HG03378 (cell line): ENCODE measurements at regions not wholly inside any gene's neighbourhood (a gene's known extent, or its start where the extent isn't known, plus 50 kb on each side); places are given as distances from the start of the nearest gene placed in this dataset.
"Not testable (repeated sequence)": the region's sequence is repeated elsewhere in the genome, so short reads cannot be mapped to it uniquely, and the experiment has no call there.

Experiments
- ATAC-seq: cut with Tn5 transposase; IDR thresholded peaks from one replicate; pipeline ENCODE4 v1.9.1; 2021; ENCODE audit warnings: mild to moderate bottlenecking, moderate library complexity; ENCODE audit not compliant: unreplicated experiment

DNA sequence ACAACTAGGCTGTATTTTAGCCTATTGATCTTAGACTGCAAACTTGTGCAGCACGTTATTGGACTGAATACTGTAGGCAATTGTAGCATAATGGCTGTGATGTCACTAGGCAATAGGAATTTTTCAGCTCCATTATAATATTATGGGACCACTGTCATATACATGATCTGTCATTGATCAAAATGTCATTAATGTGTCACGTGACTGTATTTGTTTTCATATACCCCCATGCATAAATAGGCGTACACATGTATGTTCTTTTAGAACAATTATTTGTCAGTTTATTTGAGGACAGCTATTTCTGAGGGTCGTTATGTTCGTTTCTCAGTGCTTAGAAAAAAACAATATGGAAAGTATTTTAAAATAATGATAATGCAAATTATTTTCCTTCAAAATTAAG is 111.9 kb upstream of the CDH2 start:
- ATAC-seq = no peak

DNA sequence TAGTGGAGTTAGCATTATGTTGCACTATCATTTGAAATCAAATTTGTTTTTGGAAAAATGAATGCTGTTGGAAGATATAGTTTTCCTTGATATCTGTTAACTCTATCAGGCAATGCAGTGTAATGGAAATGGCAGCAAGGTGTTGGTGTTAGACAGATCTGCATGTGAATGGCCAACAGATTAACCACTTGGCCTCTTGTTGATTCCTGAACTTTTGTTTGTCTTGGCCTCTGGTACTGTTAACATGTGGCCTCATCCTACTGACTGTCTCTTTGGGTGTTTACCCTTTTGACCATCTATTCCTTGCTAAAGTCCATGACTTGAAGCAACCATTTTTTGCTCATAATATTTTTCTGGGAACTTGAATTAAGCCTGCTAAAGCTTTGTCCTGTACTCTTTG is 110.2 kb upstream of the CDH2 start:
- ATAC-seq = no peak

DNA sequence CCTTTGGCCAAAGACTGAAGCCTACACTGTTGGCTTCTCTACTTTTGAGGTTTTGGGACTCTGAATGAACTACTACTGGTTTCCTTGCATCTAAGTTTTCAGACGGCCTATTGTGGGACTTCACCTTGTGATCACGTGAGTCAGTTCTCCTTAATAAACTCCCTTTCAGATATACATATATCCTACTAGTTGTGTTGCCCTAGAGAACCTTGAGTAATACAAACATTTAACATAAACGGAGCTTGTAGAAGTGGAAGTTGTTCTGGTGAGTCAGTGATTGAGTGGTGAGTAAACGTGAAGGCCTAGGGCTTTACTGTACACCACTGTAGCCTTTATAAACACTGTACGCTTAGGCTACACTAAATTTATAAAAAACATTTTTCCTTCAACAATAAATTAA is 107.2 kb upstream of the CDH2 start:
- ATAC-seq = no peak

DNA sequence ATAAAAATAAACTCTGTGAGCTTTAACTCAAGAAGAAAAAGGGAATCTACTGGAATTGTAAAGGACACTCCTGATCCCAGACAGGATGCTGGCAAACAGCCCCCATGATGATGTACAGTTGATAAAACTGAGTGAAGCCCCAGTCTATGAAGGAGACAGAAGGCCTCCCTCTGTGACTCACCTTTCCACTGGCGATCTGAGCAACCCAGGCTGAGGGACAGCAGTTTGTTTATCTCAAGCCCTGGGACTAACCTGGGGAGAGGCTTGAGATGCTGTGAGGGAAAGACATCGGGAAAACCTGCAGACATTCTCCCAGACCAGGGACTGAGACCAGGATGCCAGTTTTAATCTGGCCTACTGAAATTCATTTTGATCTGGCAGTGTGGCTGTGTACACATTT is 104.5 kb upstream of the CDH2 start:
- ATAC-seq = no peak

DNA sequence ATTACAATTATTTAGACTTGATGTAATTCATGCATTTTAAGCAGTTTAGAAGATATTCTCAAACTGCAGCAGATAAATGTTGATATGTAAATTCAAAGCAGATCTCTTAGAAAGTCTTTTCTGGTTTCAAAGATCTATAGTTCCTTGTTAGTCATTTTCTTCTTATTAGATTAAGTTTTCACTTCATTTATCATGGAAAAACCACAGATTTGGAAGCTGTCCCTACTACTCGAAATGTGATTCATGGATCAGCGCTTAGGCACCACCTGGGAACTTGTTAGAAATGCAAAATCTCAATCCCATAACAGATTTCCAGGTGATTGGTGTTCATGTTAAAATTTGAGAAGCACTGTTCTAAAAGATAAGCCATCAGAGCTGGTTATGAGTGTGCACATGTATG is 92.8 kb upstream of the CDH2 start:
- no peak for ATAC-seq

DNA sequence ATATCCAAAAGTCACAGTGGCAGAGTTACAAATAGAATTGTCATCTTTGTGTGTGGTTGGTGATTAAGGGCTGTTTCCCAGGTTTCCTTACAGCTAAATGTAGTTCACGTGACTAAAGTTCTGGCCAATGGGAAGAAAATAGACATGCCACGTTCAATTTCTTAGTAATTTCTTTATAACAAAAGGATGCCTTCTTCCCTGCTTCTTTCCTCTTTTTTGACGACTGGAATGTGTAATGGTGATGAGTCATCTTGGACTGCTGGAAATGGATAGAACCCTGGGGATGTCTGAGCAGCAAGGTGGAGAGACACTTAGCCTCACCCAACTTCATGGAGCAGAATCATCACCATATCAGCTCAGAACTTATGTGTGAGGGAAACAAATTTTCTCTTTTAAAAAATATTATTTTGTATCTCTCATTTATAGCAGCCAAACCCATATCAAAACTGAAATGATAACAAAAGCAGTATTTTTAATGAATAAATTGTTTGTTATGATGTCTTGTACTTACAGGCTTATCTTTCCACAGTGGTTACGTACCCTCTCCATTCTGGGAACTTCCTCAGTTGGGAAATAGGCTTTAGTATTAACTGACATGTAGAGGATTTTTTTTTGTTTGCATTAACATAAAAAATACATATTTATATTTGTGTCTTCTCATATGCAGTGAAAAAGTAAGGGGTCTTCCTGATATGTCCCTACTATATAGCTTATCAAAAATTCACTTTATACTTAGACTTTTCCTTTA is 91.1 kb upstream of the CDH2 start:
- ATAC-seq = no peak

DNA sequence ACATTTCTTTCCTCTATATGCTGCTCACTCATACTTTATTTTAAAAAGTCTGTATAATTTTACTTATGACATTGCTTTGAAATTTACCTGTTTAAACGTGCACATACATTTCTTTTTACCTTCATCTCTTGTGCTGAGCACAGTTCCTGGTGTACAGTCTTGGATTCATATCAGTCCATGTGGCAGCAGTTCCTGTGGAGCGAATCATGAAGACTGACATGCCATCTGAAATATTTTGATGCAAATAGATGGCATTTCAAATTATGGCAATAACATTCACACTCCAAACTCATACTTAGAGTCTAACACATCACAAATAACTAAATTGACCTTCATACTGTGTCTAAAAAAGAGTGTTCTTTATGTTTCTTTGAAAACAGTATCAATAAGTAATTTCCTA is 90.3 kb upstream of the CDH2 start:
- ATAC-seq = no peak

DNA sequence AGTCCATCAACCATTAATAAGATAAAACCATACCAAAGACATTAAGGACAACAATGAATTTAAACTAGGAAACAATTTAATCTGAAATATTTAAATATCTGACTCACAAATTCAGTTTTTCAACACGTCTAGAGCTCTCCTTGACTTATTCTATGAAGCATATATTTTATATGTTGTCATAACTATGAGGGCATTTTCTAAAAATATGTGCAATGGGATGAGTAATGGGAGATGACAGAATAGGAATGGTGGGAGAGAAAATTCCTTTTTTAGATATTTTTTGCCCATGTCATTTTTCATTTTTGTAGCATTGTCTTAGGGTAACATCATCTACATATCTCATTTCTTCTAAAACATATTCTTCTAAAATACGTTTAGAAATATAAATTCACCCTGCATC is 79.2 kb upstream of the CDH2 start:
- no peak for ATAC-seq

DNA sequence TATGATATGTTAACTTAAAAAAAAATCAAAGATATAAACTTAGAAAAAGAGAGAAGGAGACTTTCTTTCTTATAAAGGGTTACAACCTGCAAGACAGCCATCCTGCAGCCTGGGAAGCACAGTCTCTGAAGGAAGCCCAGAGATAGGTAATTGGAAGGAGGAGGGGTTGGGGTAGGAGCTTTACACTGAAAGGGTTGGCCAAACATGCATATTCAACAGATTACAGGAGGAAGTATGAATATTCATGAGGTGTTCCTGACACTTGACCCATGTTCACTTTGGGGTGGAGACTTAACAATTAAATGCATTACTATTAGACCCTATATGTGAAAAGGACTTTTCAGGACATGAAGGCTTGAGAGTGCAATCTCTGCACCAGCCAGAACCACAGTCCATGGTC is 71.7 kb upstream of the CDH2 start:
- no peak for ATAC-seq

DNA sequence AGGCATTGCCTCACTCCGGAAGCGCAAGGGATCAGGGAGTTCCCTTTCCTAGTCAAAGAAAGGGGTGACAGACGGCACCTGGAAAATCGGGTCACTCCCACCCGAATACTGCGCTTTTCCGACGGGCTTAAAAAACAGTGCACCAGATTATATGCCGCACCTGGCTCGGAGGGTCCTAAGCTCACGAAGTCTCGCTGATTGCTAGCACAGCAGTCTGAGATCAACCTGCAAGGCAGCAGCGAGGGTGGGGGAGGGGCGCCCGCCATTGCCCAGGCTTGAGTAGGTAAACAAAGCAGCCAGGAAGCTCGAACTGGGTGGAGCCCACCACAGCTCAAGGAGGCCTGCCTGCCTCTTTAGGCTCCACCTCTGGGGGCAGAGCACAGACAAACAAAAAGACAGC is 63.7 kb upstream of the CDH2 start:
- not testable (repeated sequence) for ATAC-seq

DNA sequence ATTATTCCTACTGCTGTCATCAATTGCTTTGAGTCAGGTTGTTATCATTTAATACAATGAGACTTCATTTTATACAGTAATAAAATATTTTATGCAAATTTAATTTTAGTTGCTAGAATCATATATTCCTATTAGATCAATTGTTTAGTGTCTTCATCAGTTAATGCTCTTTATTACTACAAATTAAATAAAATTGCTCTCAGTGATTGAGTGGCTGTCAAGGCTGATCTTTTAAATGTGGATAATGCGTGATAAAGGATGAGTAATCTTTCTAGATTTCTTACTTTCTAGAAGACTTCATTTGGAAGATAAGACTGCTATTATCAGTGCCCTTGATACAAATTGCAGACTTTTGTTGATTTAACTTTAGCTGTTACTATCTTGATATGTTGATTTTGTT is 59.6 kb upstream of the CDH2 start:
- no peak for ATAC-seq
